ENCODE measurements at regions not wholly inside any gene's neighbourhood (a gene's known extent, or its start where the extent isn't known, plus 50 kb on each side); places are given as distances from the start of the nearest gene placed in this dataset.
"Not testable (repeated sequence)": the region's sequence is repeated elsewhere in the genome, so short reads cannot be mapped to it uniquely, and the experiment has no call there.

GRCh38 chr6:71007298-71007697 lies 50.4 kb upstream of the B3GAT2 start:
- DNase-seq: not testable (repeated sequence)

GRCh38 chr6:71011871-71012371 lies 55.1 kb upstream of the B3GAT2 start:
- DNase-seq: peak; percentile 74

GRCh38 chr6:71012866-71013469 lies 56.1 kb upstream of the B3GAT2 start:
- DNase-seq: peak; percentile 89

- no peak for DNase-seq
These were observed 58.5 kb upstream of the B3GAT2 start for GRCh38 chr6:71015392-71015791.

GRCh38 chr6:71028236-71028876 lies 71.5 kb upstream of the B3GAT2 start:
- peak; percentile 62 for DNase-seq

GRCh38 chr6:71028877-71029252 lies 72.0 kb upstream of the B3GAT2 start:
- DNase-seq: peak; percentile 29

- DNase-seq: peak; percentile 68
These were observed 72.7 kb upstream of the B3GAT2 start for GRCh38 chr6:71029555-71029954.

GRCh38 chr6:71031912-71032311 lies 75.1 kb upstream of the B3GAT2 start:
- DNase-seq: no peak

- no peak for DNase-seq
These were observed 76.3 kb upstream of the B3GAT2 start for GRCh38 chr6:71033171-71033570.

- peak; percentile 66 for DNase-seq
These were observed 77.0 kb upstream of the B3GAT2 start for GRCh38 chr6:71033890-71034289.

- DNase-seq: peak; percentile 61
These were observed 77.9 kb upstream of the B3GAT2 start for GRCh38 chr6:71034563-71035345.

- no peak for DNase-seq
These were observed 79.0 kb upstream of the B3GAT2 start for GRCh38 chr6:71035871-71036270.

- peak; percentile 86 for DNase-seq
These were observed 82.0 kb upstream of the B3GAT2 start for GRCh38 chr6:71038711-71039344.

GRCh38 chr6:71040043-71040442 lies 83.2 kb upstream of the B3GAT2 start:
- peak; percentile 65 for DNase-seq

- no peak for DNase-seq
These were observed 84.0 kb upstream of the B3GAT2 start for GRCh38 chr6:71040841-71041240.

GRCh38 chr6:71043902-71044301 lies 87.0 kb upstream of the B3GAT2 start:
- no peak for DNase-seq

- DNase-seq: no peak
These were observed 87.9 kb upstream of the B3GAT2 start for GRCh38 chr6:71044753-71045152.

GRCh38 chr6:71045296-71045695 lies 88.4 kb upstream of the B3GAT2 start:
- DNase-seq: no peak

- peak; percentile 46 for DNase-seq
These were observed 90.6 kb upstream of the B3GAT2 start for GRCh38 chr6:71047417-71047816.

GRCh38 chr6:71048320-71049164 lies 91.7 kb upstream of the B3GAT2 start:
- no peak for DNase-seq

- DNase-seq: peak; percentile 79
These were observed 92.4 kb upstream of the B3GAT2 start for GRCh38 chr6:71049198-71049770.

- DNase-seq: peak; percentile 13
These were observed 96.6 kb upstream of the B3GAT2 start for GRCh38 chr6:71053475-71053874.

Measured in NCI-H69 (cell line).